ENCODE measurements at regions not wholly inside any gene's neighbourhood (a gene's known extent, or its start where the extent isn't known, plus 50 kb on each side); places are given as distances from the start of the nearest gene placed in this dataset.

GRCh38 chr3:17874636-17875035 is 132.2 kb upstream of the TBC1D5 start:
- no peak for TF ChIP-seq CTCF (IDR thresholded peaks at IDR 0.05 in 8 of 11, conservative IDR thresholded peaks at IDR 0.05 in 3 of 11)
- TF ChIP-seq POLR2A (IDR thresholded peaks at IDR 0.05) = no peak
- TF ChIP-seq POLR2AphosphoS5 (IDR thresholded peaks at IDR 0.05) = no peak
